NT2/D1 (cell line): ENCODE measurements at regions not wholly inside any gene's neighbourhood (a gene's known extent, or its start where the extent isn't known, plus 50 kb on each side); places are given as distances from the start of the nearest gene placed in this dataset.

ENCODE experiments used
- DNase-seq: peaks from one replicate; pipeline ENCODE4 v3.0.0-alpha.2; 2011; ENCODE audit warnings: low read depth, low spot score
- H3K27me3 ChIP-seq: 2 replicates; pipeline ENCODE4 v1.6.0; 2011; ENCODE audit warnings: mild to moderate bottlenecking; ENCODE audit not compliant: insufficient read length, insufficient read depth
- H3K36me3 ChIP-seq: 2 replicates; pipeline ENCODE4 v1.6.1; 2011; ENCODE audit warnings: mild to moderate bottlenecking, low read length, mixed read lengths; ENCODE audit not compliant: insufficient read depth, insufficient read length
- H3K4me1 ChIP-seq: 2 replicates; pipeline ENCODE4 v1.5.1; 2011; ENCODE audit not compliant: insufficient read depth, insufficient read length
- H3K4me3 ChIP-seq: 2 replicates; pipeline ENCODE4 v1.5.1; 2011; ENCODE audit warnings: low read depth; ENCODE audit not compliant: insufficient read length
- H3K9ac ChIP-seq: 2 replicates; pipeline ENCODE4 v1.6.0; 2011; ENCODE audit warnings: low read depth; ENCODE audit not compliant: insufficient read length
- H3K9me3 ChIP-seq: 2 replicates; pipeline ENCODE4 v1.5.1; 2011; ENCODE audit warnings: mild to moderate bottlenecking, low read length; ENCODE audit not compliant: insufficient read depth
- SUZ12 ChIP-seq: IDR thresholded peaks from 2 replicates; pipeline ENCODE4 v1.6.1; 2011; ENCODE audit not compliant: insufficient read length, insufficient read depth; ENCODE audit errors: extremely low read depth
- YY1 ChIP-seq: IDR thresholded peaks from 2 replicates; pipeline ENCODE4 v1.6.1; 2011; ENCODE audit not compliant: insufficient read length, insufficient read depth
- ZNF274 ChIP-seq: IDR thresholded peaks from 2 replicates; pipeline ENCODE4 v1.6.1; 2011; ENCODE audit warnings: mild to moderate bottlenecking, low read depth, low read length

- Histone ChIP-seq H3K36me3 (no peaks in the 10 kb centered on the region), H3K4me3 (no peak overlapping the region), H3K9ac (no peak overlapping the region), H3K27me3 (no peaks in the 10 kb centered on the region), H3K9me3 (no peaks in the 10 kb centered on the region), H3K4me1 (no peaks in the 10 kb centered on the region)
- no peak for TF ChIP-seq YY1
- no peak for TF ChIP-seq SUZ12
- no peak for TF ChIP-seq ZNF274
- DNase-seq = no peak
These were observed 50.0 kb upstream of the BET1 start for GRCh38 chr7:94054130-94054529.

GRCh38 chr7:94055963-94056362 is 51.8 kb upstream of the BET1 start:
- TF ChIP-seq YY1 (no peak), SUZ12 (no peak), ZNF274 (no peak)
- H3K9me3 ChIP-seq = no peaks in the 10 kb centered on the region
- H3K4me3 ChIP-seq = no peak overlapping the region
- H3K27me3 ChIP-seq = no peaks in the 10 kb centered on the region
- H3K36me3 ChIP-seq = no peaks in the 10 kb centered on the region
- no peaks in the 10 kb centered on the region for H3K4me1 ChIP-seq
- DNase-seq = no peak
- H3K9ac ChIP-seq = no peak overlapping the region

GRCh38 chr7:94056796-94057207 is 52.6 kb upstream of the BET1 start:
- Histone ChIP-seq H3K9me3 (no peaks in the 10 kb centered on the region), H3K36me3 (no peaks in the 10 kb centered on the region), H3K4me3 (no peak overlapping the region), H3K9ac (no peak overlapping the region), H3K4me1 (no peaks in the 10 kb centered on the region), H3K27me3 (no peaks in the 10 kb centered on the region)
- no peak for TF ChIP-seq ZNF274
- no peak for TF ChIP-seq SUZ12
- no peak for TF ChIP-seq YY1
- peak; percentile 44 for DNase-seq

- TF ChIP-seq YY1 (no peak), SUZ12 (no peak), ZNF274 (no peak)
- no peak for DNase-seq
- H3K9ac ChIP-seq = no peak overlapping the region
- no peaks in the 10 kb centered on the region for H3K27me3 ChIP-seq
- no peak overlapping the region for H3K4me3 ChIP-seq
- no peaks in the 10 kb centered on the region for H3K9me3 ChIP-seq
- H3K4me1 ChIP-seq = no peaks in the 10 kb centered on the region
- no peaks in the 10 kb centered on the region for H3K36me3 ChIP-seq
These were observed 53.8 kb upstream of the BET1 start for GRCh38 chr7:94057955-94058354.

GRCh38 chr7:94059746-94060145 is 55.6 kb upstream of the BET1 start:
- H3K36me3 ChIP-seq = no peaks in the 10 kb centered on the region
- TF ChIP-seq ZNF274 (no peak), SUZ12 (no peak), YY1 (no peak)
- DNase-seq = no peak
- no peak overlapping the region for H3K9ac ChIP-seq
- no peak overlapping the region for H3K4me3 ChIP-seq
- no peaks in the 10 kb centered on the region for H3K9me3 ChIP-seq
- no peaks in the 10 kb centered on the region for H3K27me3 ChIP-seq
- H3K4me1 ChIP-seq = no peaks in the 10 kb centered on the region

GRCh38 chr7:94060752-94061151 is 56.6 kb upstream of the BET1 start:
- Histone ChIP-seq H3K4me1 (no peaks in the 10 kb centered on the region), H3K9ac (no peak overlapping the region), H3K27me3 (no peaks in the 10 kb centered on the region), H3K9me3 (no peaks in the 10 kb centered on the region), H3K36me3 (no peaks in the 10 kb centered on the region), H3K4me3 (no peak overlapping the region)
- no peak for DNase-seq
- TF ChIP-seq YY1 = no peak
- TF ChIP-seq ZNF274 = no peak
- TF ChIP-seq SUZ12 = no peak

- Histone ChIP-seq H3K36me3 (no peaks in the 10 kb centered on the region), H3K9ac (no peak overlapping the region), H3K4me1 (no peaks in the 10 kb centered on the region), H3K27me3 (no peaks in the 10 kb centered on the region), H3K4me3 (no peak overlapping the region), H3K9me3 (no peaks in the 10 kb centered on the region)
- TF ChIP-seq ZNF274 (no peak), YY1 (no peak), SUZ12 (no peak)
- DNase-seq = no peak
These were observed 57.2 kb upstream of the BET1 start for GRCh38 chr7:94061326-94061725.

- no peak for TF ChIP-seq YY1
- Histone ChIP-seq H3K4me1 (no peaks in the 10 kb centered on the region), H3K4me3 (no peak overlapping the region), H3K27me3 (no peaks in the 10 kb centered on the region), H3K9me3 (no peaks in the 10 kb centered on the region), H3K36me3 (no peaks in the 10 kb centered on the region), H3K9ac (no peak overlapping the region)
- no peak for DNase-seq
These were observed 58.2 kb upstream of the BET1 start for GRCh38 chr7:94062372-94062771.
